Ovary (tissue), 7 donors: ENCODE measurements at regions not wholly inside any gene's neighbourhood (a gene's known extent, or its start where the extent isn't known, plus 50 kb on each side); places are given as distances from the start of the nearest gene placed in this dataset.
"Not testable (repeated sequence)": the region's sequence is repeated elsewhere in the genome, so short reads cannot be mapped to it uniquely, and the experiment has no call there.

Source experiments
- DNase-seq, 5 donors: peaks; one replicate each; pipeline ENCODE4 v3.0.0-alpha.2; 2019 to 2020
- H3K27ac ChIP-seq, 2 donors: fragments of 200-600 bp; one replicate each; pipeline versions ENCODE4 v1.5.1 to v1.8.0; 2019 to 2022
- H3K27me3 ChIP-seq: fragments of 200-600 bp; one replicate; pipeline ENCODE4 v1.8.0; 2022
- H3K36me3 ChIP-seq: fragments of 200-600 bp; sonication (generic); one replicate; pipeline ENCODE4 v1.5.1; 2019
- H3K4me1 ChIP-seq: one replicate; pipeline ENCODE4 v1.8.1; 2013; ENCODE audit warnings: mild to moderate bottlenecking, moderate library complexity; ENCODE audit not compliant: insufficient read depth
- H3K4me3 ChIP-seq: fragments of 200-600 bp; sonication (generic); one replicate; pipeline ENCODE4 v1.5.1; 2017
- H3K9me3 ChIP-seq, 2 donors: fragments of 200-600 bp in 1 of 2; sonication (generic) in 1 of 2; one replicate each; pipeline versions ENCODE4 v1.5.1 to v1.8.1; 2013 to 2019; ENCODE audit warnings: mild to moderate bottlenecking in 1 of 2, moderate library complexity in 1 of 2
- EP300 ChIP-seq: sonication (generic); formaldehyde crosslinking; IDR thresholded peaks from one replicate; pipeline ENCODE4 v1.6.1; 2017; ENCODE audit warnings: antibody characterized with exemption
- POLR2A ChIP-seq: fragments of 450-650 bp; IDR thresholded peaks from one replicate; pipeline ENCODE4 v1.6.1; 2017; ENCODE audit warnings: antibody characterized with exemption, mild to moderate bottlenecking, moderate library complexity
- WGBS, 3 donors: extraction: QIAGEN DNeasy Blood & Tissue Kit in 1 of 3; methylation state at CpG; one replicate each; pipeline versions ENCODE4 v1.1.5 to v1.1.7; 2013 to 2017; 5-methylcytosine and 5-hydroxymethylcytosine counted together
- intact Hi-C, 4 donors: fragments of 100-400 bp; cut with DNase I; formaldehyde crosslinking; loops; one replicate each; pipeline versions ENCODE4 v1.11.0 to v1.15.1; 2022 to 2023
- TF ChIP-seq, protein P1 (sequence below), 3 donors: fragments of 450-650 bp in 2 of 3; fragments of 200-600 bp in 1 of 3; IDR thresholded peaks; one replicate each; pipeline versions ENCODE4 v1.5.1 to v1.8.0; 2016 to 2022; ENCODE audit warnings: antibody characterized with exemption in 3 of 3, mild to moderate bottlenecking in 1 of 3
- donor health status: DM: no; HTN: no; CAD: no; lungs with moderate emphysema.
- donor health status: DM: no; HTN: no; CAD: no.
- donor health status: Bipolar disorder and iron deficiency.
- donor health status: DM: no; HTN: no; CAD: no.
- donor health status: DM: yes; HTN: yes; CAD: no.

DNA sequence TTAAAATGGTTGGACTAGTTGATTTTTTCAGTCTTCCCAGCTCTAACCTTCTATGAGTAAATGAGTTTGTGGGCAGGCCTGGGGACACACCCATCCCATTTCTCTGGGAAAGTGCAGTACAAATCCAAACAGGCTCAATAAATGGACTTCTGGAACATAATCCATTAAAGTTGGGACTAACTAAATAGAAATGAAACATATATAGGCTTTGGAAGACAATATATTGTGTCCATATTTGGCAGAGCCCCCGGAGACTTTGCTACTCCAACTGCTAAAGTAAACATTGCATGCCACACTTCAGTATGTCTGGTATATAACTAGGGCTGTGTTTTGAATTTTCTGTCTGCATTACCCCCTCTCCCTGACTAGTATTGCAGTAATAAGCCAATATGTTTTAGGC is 191.4 kb upstream of the DAB2 start:
- H3K36me3 ChIP-seq = no peaks in the 10 kb centered on the region
- H3K9me3 ChIP-seq = no peaks in the 10 kb centered on the region
- no peak overlapping the region for H3K27ac ChIP-seq
- H3K4me1 ChIP-seq = no peaks in the 10 kb centered on the region
- H3K4me3 ChIP-seq = no peak overlapping the region
- 52 to 71% (median 63%) methylated on average over 1 of the region's 1 CpG for WGBS, 3 donors
- intact Hi-C loops = no loop called here
- TF ChIP-seq POLR2A (no peak), EP300 (no peak)
- TF ChIP-seq, protein P1, sequence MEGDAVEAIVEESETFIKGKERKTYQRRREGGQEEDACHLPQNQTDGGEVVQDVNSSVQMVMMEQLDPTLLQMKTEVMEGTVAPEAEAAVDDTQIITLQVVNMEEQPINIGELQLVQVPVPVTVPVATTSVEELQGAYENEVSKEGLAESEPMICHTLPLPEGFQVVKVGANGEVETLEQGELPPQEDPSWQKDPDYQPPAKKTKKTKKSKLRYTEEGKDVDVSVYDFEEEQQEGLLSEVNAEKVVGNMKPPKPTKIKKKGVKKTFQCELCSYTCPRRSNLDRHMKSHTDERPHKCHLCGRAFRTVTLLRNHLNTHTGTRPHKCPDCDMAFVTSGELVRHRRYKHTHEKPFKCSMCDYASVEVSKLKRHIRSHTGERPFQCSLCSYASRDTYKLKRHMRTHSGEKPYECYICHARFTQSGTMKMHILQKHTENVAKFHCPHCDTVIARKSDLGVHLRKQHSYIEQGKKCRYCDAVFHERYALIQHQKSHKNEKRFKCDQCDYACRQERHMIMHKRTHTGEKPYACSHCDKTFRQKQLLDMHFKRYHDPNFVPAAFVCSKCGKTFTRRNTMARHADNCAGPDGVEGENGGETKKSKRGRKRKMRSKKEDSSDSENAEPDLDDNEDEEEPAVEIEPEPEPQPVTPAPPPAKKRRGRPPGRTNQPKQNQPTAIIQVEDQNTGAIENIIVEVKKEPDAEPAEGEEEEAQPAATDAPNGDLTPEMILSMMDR (IDR thresholded peaks at IDR 0.05) = no peak
- no peak for DNase-seq
- no peaks in the 10 kb centered on the region for H3K27me3 ChIP-seq

DNA sequence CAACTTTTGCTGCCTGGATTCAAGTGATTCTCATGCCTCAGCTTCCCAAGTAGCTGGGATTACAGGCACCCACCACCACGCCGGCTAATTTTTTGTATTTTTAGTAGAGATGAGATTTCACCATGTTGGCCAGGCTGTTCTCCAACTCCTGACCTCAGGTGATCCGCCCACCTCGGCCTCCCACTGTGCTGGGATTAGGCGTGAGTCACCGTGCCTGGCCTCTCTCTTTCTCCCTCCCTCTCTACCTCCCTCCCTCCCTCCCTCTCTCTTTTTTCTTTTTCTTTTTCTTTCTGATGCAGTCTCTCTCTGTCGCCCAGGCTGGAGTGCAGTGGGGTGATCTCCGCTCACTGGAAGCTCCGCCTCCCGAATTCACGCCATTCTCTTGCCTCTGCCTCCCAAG is 186.3 kb upstream of the DAB2 start:
- DNase-seq, H3K4me1 ChIP-seq, H3K27me3 ChIP-seq, H3K4me3 ChIP-seq, H3K36me3 ChIP-seq, H3K27ac ChIP-seq, intact Hi-C loops, H3K9me3 ChIP-seq: not testable (repeated sequence)
- 86 to 93% (median 92%) methylated on average over 11 of the region's 11 CpGs for WGBS, 3 donors

DNA sequence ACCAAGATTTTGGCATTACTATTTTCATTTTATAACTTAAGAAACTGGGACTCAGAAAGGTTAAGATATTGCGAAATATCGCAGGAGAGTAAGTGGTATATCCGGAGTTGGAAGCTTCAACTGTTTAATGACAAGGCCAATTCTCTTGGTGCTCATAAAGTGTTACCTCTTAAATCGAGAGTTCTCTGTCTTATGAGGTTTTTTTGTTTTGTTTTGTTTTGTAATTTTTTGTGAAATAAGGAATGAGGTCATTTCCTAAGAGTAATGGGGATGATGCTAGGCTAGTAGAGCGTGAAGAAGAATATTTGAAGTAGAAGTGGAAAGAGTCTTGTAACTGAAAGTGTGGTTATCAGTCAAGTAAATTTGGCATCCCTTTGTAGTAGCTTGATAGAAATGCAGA is 183.2 kb upstream of the DAB2 start:
- no peaks in the 10 kb centered on the region for H3K36me3 ChIP-seq
- no peak overlapping the region for H3K27ac ChIP-seq
- 83 to 86% (median 85%) methylated on average over 5 of the region's 5 CpGs for WGBS, 3 donors
- no peaks in the 10 kb centered on the region for H3K4me1 ChIP-seq
- intact Hi-C loops = no loop called here
- no peak for DNase-seq
- TF ChIP-seq EP300 (no peak), POLR2A (no peak)
- TF ChIP-seq, protein P1 (IDR thresholded peaks at IDR 0.05) = no peak
- H3K4me3 ChIP-seq = no peak overlapping the region
- H3K27me3 ChIP-seq = no peaks in the 10 kb centered on the region
- no peaks in the 10 kb centered on the region for H3K9me3 ChIP-seq

DNA sequence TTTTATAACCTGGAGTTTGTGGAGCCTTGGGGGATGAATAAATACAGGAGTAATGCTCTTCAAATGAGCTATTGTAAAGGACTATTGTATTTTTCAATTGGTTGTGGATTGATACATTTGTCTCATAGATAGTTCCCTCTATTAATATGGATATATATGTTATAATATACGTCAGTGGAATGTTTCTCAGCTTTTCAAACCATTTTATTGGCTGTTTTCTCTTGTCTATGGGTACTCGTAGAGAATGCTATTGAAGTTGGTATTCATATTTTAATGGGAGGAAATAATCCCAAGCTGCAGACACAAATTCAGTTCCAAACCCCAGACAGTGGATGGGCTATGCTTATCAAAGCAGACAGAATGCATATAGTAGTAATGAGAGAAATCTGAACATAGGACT is 181.8 kb upstream of the DAB2 start:
- intact Hi-C loops = no loop called here
- no peak for DNase-seq
- H3K4me1 ChIP-seq = no peaks in the 10 kb centered on the region
- 80 to 85% (median 84%) methylated on average over 2 of the region's 2 CpGs for WGBS, 3 donors
- TF ChIP-seq, protein P1 (IDR thresholded peaks at IDR 0.05) = no peak
- no peak for TF ChIP-seq POLR2A
- no peak for TF ChIP-seq EP300
- H3K27me3 ChIP-seq = no peaks in the 10 kb centered on the region
- no peaks in the 10 kb centered on the region for H3K9me3 ChIP-seq
- H3K4me3 ChIP-seq = no peak overlapping the region
- H3K27ac ChIP-seq = no peak overlapping the region
- no peaks in the 10 kb centered on the region for H3K36me3 ChIP-seq

DNA sequence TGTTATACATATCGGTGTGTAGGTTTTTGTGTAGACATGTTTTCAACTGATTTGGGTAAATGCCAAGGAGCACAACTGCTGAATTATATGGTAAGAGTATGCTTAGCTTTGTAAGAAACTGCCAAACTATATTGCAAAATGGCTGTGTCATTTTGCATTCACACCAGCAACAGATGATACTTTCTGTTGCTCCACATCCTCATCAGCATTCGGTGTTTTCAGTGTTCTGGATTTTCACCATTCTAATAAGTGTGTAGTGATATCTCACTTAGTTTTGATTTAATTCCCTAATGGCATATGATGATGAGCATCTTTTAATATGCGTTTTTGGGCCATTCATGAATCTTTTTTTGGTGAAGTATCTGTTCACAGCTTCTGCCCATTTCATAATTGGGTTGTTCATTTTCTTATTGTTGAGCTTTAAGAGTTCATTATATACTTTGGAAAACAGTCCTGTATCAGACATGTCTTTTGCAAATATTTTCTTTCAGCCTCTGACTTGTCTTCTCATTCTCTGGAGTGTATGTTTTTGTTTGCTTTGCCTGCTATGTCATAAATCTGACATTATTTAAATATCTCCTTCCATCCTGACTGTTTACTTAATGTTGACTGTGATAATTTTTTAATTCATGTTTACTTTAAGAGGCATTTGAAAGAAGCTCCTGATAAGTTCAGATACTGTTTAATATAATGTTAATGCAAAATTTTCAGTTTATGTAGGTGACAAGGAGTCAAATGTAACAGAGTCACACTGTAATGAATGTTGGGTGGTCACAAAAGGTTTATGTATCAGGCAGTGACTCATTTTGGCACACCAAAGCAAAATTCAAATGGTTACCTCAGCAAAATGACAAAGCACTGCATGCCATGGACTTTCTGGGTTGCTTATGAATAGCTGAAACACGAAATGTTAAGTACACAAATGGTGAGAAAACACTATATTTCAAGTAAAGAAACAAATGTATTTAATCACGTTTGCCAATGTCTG is 181.1 kb upstream of the DAB2 start:
- intact Hi-C loops = no loop called here
- TF ChIP-seq POLR2A (no peak), EP300 (no peak)
- TF ChIP-seq, protein P1 (IDR thresholded peaks at IDR 0.05) = no peak
- Histone ChIP-seq H3K27me3 (no peaks in the 10 kb centered on the region), H3K27ac (no peak overlapping the region), H3K4me3 (no peak overlapping the region), H3K36me3 (no peaks in the 10 kb centered on the region), H3K9me3 (no peaks in the 10 kb centered on the region), H3K4me1 (no peaks in the 10 kb centered on the region)
- 77 to 81% (median 77%) methylated on average over 5 of the region's 5 CpGs for WGBS, 3 donors
- no peak for DNase-seq
